Activated CD8-positive, alpha-beta T cell treated with anti-CD3 and anti-CD28 coated beads for 36 hours (primary cell): ENCODE measurements at regions not wholly inside any gene's neighbourhood (a gene's known extent, or its start where the extent isn't known, plus 50 kb on each side); places are given as distances from the start of the nearest gene placed in this dataset.

Experiments
- ATAC-seq: fragments of 200-7000 bp; cut with Tn5 transposase; one replicate; pipeline ENCODE4 v1.10.0; 2021; ENCODE audit warnings: mild to moderate bottlenecking, moderate library complexity
- CTCF ChIA-PET: fragments of 350-600 bp; sonication (Branson Sonifier 250); formaldehyde crosslinking; loops from one replicate; lab custom pipeline; 2021; ENCODE audit warnings: antibody characterized with exemption; lab: Charles Lee
- POLR2A ChIA-PET: fragments of 350-600 bp; sonication (Branson Sonifier 250); formaldehyde crosslinking; loops from one replicate; lab custom pipeline; 2021; ENCODE audit warnings: antibody characterized with exemption; lab: Charles Lee
- DNase-seq: peaks from one replicate; pipeline ENCODE4 v3.0.0-alpha.2; 2020
- H3K27ac Mint-ChIP-seq: one replicate; pipeline ENCODE4 v1.8.0; 2021; ENCODE audit warnings: mild to moderate bottlenecking, mixed read lengths
- H3K27me3 Mint-ChIP-seq: one replicate; pipeline ENCODE4 v1.8.0; 2021; ENCODE audit warnings: mixed read lengths
- H3K36me3 Mint-ChIP-seq: one replicate; pipeline ENCODE4 v1.8.0; 2021; ENCODE audit warnings: low read depth, mixed read lengths
- H3K4me1 Mint-ChIP-seq: one replicate; pipeline ENCODE4 v1.8.0; 2021; ENCODE audit warnings: low read depth, mixed read lengths
- H3K4me3 Mint-ChIP-seq: one replicate; pipeline ENCODE4 v1.8.0; 2021; ENCODE audit warnings: mild to moderate bottlenecking, moderate library complexity, mixed read lengths
- H3K9me3 Mint-ChIP-seq: one replicate; pipeline ENCODE4 v1.8.0; 2021; ENCODE audit warnings: mixed read lengths
- intact Hi-C: fragments of 100-400 bp; cut with micrococcal nuclease; formaldehyde crosslinking; loops from one replicate; pipeline ENCODE4 v1.10.0; 2022
- TF ChIP-seq, protein P1 (sequence below): fragments of 200-600 bp; IDR thresholded peaks from one replicate; pipeline ENCODE4 v1.8.0; 2022; ENCODE audit warnings: antibody characterized with exemption, mild to moderate bottlenecking

DNA sequence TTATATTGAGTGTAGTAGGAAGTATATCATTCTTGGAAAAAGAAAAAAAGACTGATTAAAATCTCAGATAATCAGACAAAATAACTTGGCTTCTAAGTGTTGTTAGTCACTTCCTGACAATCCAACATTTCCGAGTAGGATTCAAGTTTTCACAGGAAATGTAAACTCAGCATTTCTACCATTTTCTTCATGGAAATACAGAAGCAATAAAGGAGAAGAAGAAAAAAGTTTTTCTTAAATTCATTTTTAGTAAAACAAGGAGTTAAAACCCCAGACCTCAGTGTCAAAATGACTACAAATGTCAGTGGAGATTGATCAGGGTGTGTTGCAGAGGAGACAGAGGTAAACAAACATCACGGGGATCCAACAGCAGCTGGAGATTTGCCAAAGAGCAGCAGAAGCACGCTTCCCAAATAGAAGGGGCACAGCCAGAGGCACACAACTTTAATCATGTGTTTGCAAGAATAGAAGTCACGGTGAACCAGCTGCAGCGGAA, 129.3 kb upstream of the FAM9B start:
- POLR2A ChIA-PET: no interaction called here
- peaks cover 2% of the 10 kb centered on the region for H3K9me3 Mint-ChIP-seq
- CTCF ChIA-PET: no interaction called here
- no peak overlapping the region for H3K4me3 Mint-ChIP-seq
- ATAC-seq: no peak
- intact Hi-C loops: no loop called here
- H3K27me3 Mint-ChIP-seq: no peaks in the 10 kb centered on the region
- peaks cover 11% of the 10 kb centered on the region for H3K36me3 Mint-ChIP-seq
- H3K27ac Mint-ChIP-seq: peak overlapping the region; percentile 34
- no peak for DNase-seq
- peaks cover 42% of the 10 kb centered on the region for H3K4me1 Mint-ChIP-seq
- TF ChIP-seq, protein P1, sequence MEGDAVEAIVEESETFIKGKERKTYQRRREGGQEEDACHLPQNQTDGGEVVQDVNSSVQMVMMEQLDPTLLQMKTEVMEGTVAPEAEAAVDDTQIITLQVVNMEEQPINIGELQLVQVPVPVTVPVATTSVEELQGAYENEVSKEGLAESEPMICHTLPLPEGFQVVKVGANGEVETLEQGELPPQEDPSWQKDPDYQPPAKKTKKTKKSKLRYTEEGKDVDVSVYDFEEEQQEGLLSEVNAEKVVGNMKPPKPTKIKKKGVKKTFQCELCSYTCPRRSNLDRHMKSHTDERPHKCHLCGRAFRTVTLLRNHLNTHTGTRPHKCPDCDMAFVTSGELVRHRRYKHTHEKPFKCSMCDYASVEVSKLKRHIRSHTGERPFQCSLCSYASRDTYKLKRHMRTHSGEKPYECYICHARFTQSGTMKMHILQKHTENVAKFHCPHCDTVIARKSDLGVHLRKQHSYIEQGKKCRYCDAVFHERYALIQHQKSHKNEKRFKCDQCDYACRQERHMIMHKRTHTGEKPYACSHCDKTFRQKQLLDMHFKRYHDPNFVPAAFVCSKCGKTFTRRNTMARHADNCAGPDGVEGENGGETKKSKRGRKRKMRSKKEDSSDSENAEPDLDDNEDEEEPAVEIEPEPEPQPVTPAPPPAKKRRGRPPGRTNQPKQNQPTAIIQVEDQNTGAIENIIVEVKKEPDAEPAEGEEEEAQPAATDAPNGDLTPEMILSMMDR: no peak

DNA sequence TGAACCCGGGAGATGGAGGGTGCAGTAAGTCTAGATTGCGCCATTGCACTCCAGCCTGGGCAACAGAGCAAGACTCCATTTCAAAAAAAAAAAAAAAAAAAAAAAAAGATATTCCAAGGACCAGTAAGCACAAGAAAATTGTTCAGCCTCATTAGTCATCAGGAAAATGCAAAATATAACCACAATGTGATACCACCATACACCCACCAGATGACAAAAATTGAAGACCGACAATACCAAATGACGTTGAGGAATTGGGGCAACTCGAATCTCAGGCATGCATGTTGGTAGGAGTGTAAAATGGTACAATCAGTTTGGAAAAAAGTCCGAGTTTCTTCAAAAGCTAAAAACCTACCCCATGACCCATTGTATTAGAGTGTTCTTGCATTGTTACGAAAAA, 130.2 kb upstream of the FAM9B start:
- intact Hi-C loops: no loop called here
- DNase-seq (no peak), ATAC-seq (no peak)
- H3K27me3 Mint-ChIP-seq: no peaks in the 10 kb centered on the region
- CTCF ChIA-PET: no interaction called here
- POLR2A ChIA-PET: no interaction called here
- H3K9me3 Mint-ChIP-seq: peaks cover 4% of the 10 kb centered on the region
- peak overlapping the region; percentile 57 for H3K27ac Mint-ChIP-seq
- TF ChIP-seq, protein P1: no peak
- peaks cover 12% of the 10 kb centered on the region for H3K36me3 Mint-ChIP-seq
- H3K4me3 Mint-ChIP-seq: no peak overlapping the region
- H3K4me1 Mint-ChIP-seq: peaks cover 42% of the 10 kb centered on the region

DNA sequence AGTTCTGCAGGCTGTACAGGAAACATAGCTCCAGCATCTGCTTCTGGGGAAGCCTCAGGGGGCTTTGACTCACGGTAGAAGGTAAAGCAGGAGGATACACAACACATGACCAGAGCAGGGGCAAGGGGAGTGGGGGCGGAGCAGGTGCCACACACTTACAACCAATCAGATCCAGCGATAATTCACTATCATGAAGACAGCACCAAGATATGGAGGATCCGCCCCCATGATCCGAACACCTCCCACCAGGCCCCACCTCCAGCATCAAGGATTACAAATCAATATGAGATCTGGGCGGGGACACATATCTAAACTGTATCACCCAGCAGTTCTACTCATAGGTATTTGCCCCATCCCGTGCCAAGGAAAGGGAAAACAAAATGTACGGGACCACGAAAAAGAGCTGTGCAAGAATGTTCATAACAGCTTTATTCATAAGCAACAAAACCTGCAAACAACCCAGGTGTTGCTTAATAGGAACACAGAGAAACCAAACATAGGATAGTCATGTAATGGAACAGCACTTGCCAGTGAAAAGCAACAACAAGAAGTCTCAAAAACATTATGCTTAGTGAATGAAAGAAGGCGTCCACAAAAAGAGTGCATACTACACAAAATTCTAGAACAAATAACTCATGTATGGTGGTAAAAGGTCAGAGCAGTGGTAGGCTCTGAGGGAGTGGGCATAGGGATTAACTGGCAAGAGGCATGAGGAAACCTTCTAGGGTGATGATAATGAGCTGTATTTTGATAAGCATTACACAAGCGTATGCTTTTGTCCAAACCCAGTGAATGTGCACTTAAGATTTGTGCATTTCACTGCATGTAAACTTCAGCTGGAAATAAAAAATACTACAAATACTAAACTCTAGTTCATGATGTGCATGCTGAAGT, 130.9 kb upstream of the FAM9B start:
- H3K9me3 Mint-ChIP-seq: peaks cover 4% of the 10 kb centered on the region
- no peaks in the 10 kb centered on the region for H3K27me3 Mint-ChIP-seq
- H3K4me3 Mint-ChIP-seq: no peak overlapping the region
- POLR2A ChIA-PET: no interaction called here
- ATAC-seq (no peak), DNase-seq (peak; percentile 9)
- H3K27ac Mint-ChIP-seq: peak overlapping the region; percentile 57
- intact Hi-C loops: loop anchor here (5.0 kb wide), 1 partner anchor 188 kb away; no protein-coding TSS in a partner anchor
- peaks cover 12% of the 10 kb centered on the region for H3K36me3 Mint-ChIP-seq
- TF ChIP-seq, protein P1: no peak
- peaks cover 42% of the 10 kb centered on the region for H3K4me1 Mint-ChIP-seq
- CTCF ChIA-PET: no interaction called here

DNA sequence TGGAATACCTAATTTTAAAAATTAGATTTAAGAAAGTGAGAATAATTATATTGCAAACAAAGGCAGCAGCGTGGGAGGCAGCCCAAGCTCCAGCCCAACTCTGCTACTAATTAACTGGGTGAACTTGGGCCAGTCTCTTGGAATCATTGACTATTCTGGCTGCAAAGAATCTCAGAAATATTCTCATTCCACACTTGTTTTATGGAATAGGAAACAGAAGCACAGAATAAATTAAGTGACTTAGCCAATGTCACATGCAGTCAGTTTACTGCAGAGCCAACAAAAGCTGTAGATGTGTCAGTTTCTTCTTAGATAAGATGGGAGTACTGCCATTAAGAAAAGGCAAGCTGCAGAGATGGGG, 132.6 kb upstream of the FAM9B start:
- Mint-ChIP-seq H3K27me3 (no peaks in the 10 kb centered on the region), H3K36me3 (peaks cover 12% of the 10 kb centered on the region), H3K4me3 (no peak overlapping the region), H3K27ac (no peak overlapping the region), H3K4me1 (peaks cover 36% of the 10 kb centered on the region), H3K9me3 (peaks cover 4% of the 10 kb centered on the region)
- intact Hi-C loops: loop anchor here (5.0 kb wide), 1 partner anchor 186 kb away; no protein-coding TSS in a partner anchor
- ChIA-PET CTCF (no interaction called here), POLR2A (no interaction called here)
- DNase-seq (no peak), ATAC-seq (no peak)
- TF ChIP-seq, protein P1: no peak

DNA sequence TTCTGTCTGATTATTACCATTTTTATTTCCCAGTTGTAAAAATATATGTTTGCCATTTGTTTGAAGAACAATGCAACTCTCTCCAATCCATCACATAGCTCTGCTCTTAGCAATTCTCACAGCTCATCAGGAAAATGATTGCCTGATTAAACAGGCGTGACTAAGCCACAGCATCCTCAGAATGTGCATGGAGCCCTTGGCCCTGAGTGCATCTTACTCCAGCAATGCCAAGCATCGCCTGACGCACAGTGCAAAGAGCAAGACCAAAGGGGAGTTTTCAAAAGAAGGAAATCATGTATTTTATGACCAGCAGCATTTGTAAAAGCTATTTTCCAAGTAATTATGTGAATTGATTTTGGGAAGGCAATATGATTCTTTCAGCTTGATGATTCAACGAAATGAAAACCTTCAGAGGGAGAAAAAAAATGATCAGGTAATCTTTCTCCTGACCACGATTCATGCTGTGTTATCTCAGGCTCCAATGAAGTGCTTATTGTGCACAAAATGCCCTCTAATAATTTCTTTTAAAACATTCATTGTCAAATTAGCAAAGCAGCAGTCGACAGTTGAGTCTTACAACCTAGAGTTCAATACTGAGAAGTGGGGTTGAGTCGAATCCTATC, 138.0 kb upstream of the FAM9B start:
- H3K4me3 Mint-ChIP-seq: no peak overlapping the region
- CTCF ChIA-PET: interaction anchor here (0.8 kb wide), 1 partner anchor 11 kb away, joined by 5 read pairs; no protein-coding TSS in a partner anchor
- ATAC-seq (no peak), DNase-seq (no peak)
- TF ChIP-seq, protein P1: no peak
- H3K36me3 Mint-ChIP-seq: peaks cover 3% of the 10 kb centered on the region
- no peaks in the 10 kb centered on the region for H3K27me3 Mint-ChIP-seq
- peaks cover 4% of the 10 kb centered on the region for H3K9me3 Mint-ChIP-seq
- intact Hi-C loops: no loop called here
- H3K27ac Mint-ChIP-seq: no peak overlapping the region
- no peaks in the 10 kb centered on the region for H3K4me1 Mint-ChIP-seq
- POLR2A ChIA-PET: no interaction called here
